NOMO-1 treated with DMSO at 0.1 percent for 48 hours (cell line): ENCODE measurements at regions not wholly inside any gene's neighbourhood (a gene's known extent, or its start where the extent isn't known, plus 50 kb on each side); places are given as distances from the start of the nearest gene placed in this dataset.
"Not testable (repeated sequence)": the region's sequence is repeated elsewhere in the genome, so short reads cannot be mapped to it uniquely, and the experiment has no call there.

Source experiments
- DNase-seq: peaks from one replicate; lab custom pipeline; 2025; ENCODE audit not compliant: unreplicated experiment; lab: John Stamatoyannopoulos, UW

GRCh38 chr4:126396121-126396520 is 1081.4 kb downstream of the FAT4 start:
- DNase-seq: no peak

GRCh38 chr4:126396703-126397102 is 1081.9 kb downstream of the FAT4 start:
- no peak for DNase-seq

GRCh38 chr4:126404549-126404948 is 1089.8 kb downstream of the FAT4 start:
- no peak for DNase-seq

- no peak for DNase-seq
Observed at GRCh38 chr4:126405369-126405982, 1090.7 kb downstream of the FAT4 start.

- no peak for DNase-seq
Observed at GRCh38 chr4:126409746-126410145, 1095.0 kb downstream of the FAT4 start.

- DNase-seq: no peak
Observed at GRCh38 chr4:126411047-126411446, 1096.3 kb downstream of the FAT4 start.

- DNase-seq: not testable (repeated sequence)
Observed at GRCh38 chr4:126412310-126412709, 1097.6 kb downstream of the FAT4 start.

- no peak for DNase-seq
Observed at GRCh38 chr4:126414741-126415140, 1100.0 kb downstream of the FAT4 start.

- no peak for DNase-seq
Observed at GRCh38 chr4:126419266-126419665, 1104.5 kb downstream of the FAT4 start.

GRCh38 chr4:126427853-126428252 is 1113.1 kb downstream of the FAT4 start:
- no peak for DNase-seq

- DNase-seq: no peak
Observed at GRCh38 chr4:126431049-126431448, 1116.3 kb downstream of the FAT4 start.

- no peak for DNase-seq
Observed at GRCh38 chr4:126435491-126435890, 1120.7 kb downstream of the FAT4 start.

- no peak for DNase-seq
Observed at GRCh38 chr4:126440297-126440696, 1125.5 kb downstream of the FAT4 start.

GRCh38 chr4:126441173-126442035 is 1126.6 kb downstream of the FAT4 start:
- DNase-seq: no peak

- no peak for DNase-seq
Observed at GRCh38 chr4:126445596-126445995, 1130.8 kb downstream of the FAT4 start.

GRCh38 chr4:126446917-126447316 is 1132.2 kb downstream of the FAT4 start:
- no peak for DNase-seq

- DNase-seq: no peak
Observed at GRCh38 chr4:126448086-126448845, 1133.5 kb downstream of the FAT4 start.

GRCh38 chr4:126451237-126451873 is 1136.6 kb downstream of the FAT4 start:
- DNase-seq: no peak

GRCh38 chr4:126455865-126456264 is 1141.1 kb downstream of the FAT4 start:
- no peak for DNase-seq

GRCh38 chr4:126458993-126459392 is 1144.2 kb downstream of the FAT4 start:
- DNase-seq: no peak

GRCh38 chr4:126465341-126465740 is 1150.6 kb downstream of the FAT4 start:
- no peak for DNase-seq
